Hepatocyte (in vitro differentiated cells): ENCODE measurements at regions not wholly inside any gene's neighbourhood (a gene's known extent, or its start where the extent isn't known, plus 50 kb on each side); places are given as distances from the start of the nearest gene placed in this dataset.
A peak's percentile ranks its signal among the peaks of the same experiment; 100 is the strongest.

ENCODE experiments used
- DNase-seq: peaks from one replicate; pipeline ENCODE4 v3.0.0-alpha.2; 2016; ENCODE audit warnings: low spot score
- H2AFZ ChIP-seq: fragments of 200-600 bp; sonication (generic); 2 replicates; pipeline ENCODE4 v1.6.0; 2016; ENCODE audit warnings: antibody characterized with exemption, mild to moderate bottlenecking
- H3K27ac ChIP-seq: fragments of 200-600 bp; sonication (generic); 2 replicates; pipeline ENCODE4 v1.5.1; 2016; ENCODE audit warnings: mild to moderate bottlenecking
- H3K27me3 ChIP-seq: fragments of 200-600 bp; sonication (generic); 2 replicates; pipeline ENCODE4 v1.6.1; 2016
- H3K36me3 ChIP-seq: fragments of 200-600 bp; sonication (generic); replicated peaks from 2 replicates; pipeline ENCODE4 v1.5.1; 2016; ENCODE audit warnings: low read depth; ENCODE audit not compliant: insufficient read depth
- H3K4me1 ChIP-seq: fragments of 200-600 bp; sonication (generic); 2 replicates; pipeline ENCODE4 v1.5.1; 2016; ENCODE audit warnings: mild to moderate bottlenecking, moderate library complexity; ENCODE audit not compliant: insufficient read depth
- H3K4me2 ChIP-seq: fragments of 200-600 bp; sonication (generic); 2 replicates; pipeline ENCODE4 v1.6.0; 2016
- H3K4me3 ChIP-seq: fragments of 200-600 bp; sonication (generic); 2 replicates; pipeline ENCODE4 v1.5.1; 2016; ENCODE audit warnings: mild to moderate bottlenecking
- H3K79me2 ChIP-seq: fragments of 200-600 bp; sonication (generic); 2 replicates; pipeline ENCODE4 v1.6.0; 2017; ENCODE audit warnings: mild to moderate bottlenecking
- H3K9me2 ChIP-seq: fragments of 200-600 bp; sonication (generic); replicated peaks from 2 replicates; pipeline ENCODE4 v1.6.0; 2017; ENCODE audit warnings: mild to moderate bottlenecking; ENCODE audit not compliant: insufficient read depth
- H3K9me3 ChIP-seq: fragments of 200-600 bp; sonication (generic); 2 replicates; pipeline ENCODE4 v1.5.1; 2016; ENCODE audit warnings: low read depth, mild to moderate bottlenecking
- H4K20me1 ChIP-seq: fragments of 200-600 bp; sonication (generic); 2 replicates; pipeline ENCODE4 v1.6.0; 2016; ENCODE audit warnings: mild to moderate bottlenecking; ENCODE audit not compliant: insufficient read depth, poor library complexity, severe bottlenecking
- CTCF ChIP-seq: fragments of 200-600 bp; sonication (generic); IDR thresholded peaks from 2 replicates; pipeline ENCODE4 v1.5.1; 2016; ENCODE audit warnings: antibody characterized with exemption, mild to moderate bottlenecking; ENCODE audit not compliant: poor library complexity
- EZH2 ChIP-seq: fragments of 200-600 bp; sonication (generic); IDR thresholded peaks from 2 replicates; pipeline ENCODE4 v1.6.1; 2016; ENCODE audit warnings: antibody characterized with exemption, mild to moderate bottlenecking, borderline replicate concordance
- EZH2phosphoT487 ChIP-seq: fragments of 200-600 bp; sonication (generic); IDR thresholded peaks from one replicate; pipeline ENCODE4 v1.6.1; 2018; ENCODE audit warnings: antibody characterized with exemption, mild to moderate bottlenecking, low read depth, moderate library complexity; ENCODE audit not compliant: unreplicated experiment, severe bottlenecking
- WGBS: methylation state at CpG from one replicate; pipeline ENCODE4 v1.1.6; 2016; ENCODE audit warnings: low lambda C conversion rate; ENCODE audit errors: missing lambda C conversion rate; 5-methylcytosine and 5-hydroxymethylcytosine counted together

DNA sequence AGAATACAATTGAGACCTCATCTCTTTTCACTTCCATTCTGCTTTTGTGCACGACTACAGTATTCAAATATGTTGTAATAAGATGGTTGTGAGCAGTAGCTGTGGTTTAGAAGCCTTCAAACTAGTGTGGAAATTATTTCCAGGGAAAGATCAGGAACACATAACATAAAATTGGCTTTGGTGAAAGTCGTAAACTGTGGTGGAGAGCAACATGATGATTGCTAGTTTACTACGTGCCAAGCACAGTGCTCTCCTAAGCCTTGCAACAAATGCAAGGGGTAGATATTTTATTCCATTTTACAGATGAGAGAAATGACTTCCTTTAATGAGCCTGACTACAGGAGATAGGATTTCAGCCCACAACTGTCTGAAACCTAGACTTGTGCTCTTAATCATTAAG is 172.4 kb upstream of the LMNTD1 start:
- Histone ChIP-seq H3K9me2 (no peaks in the 10 kb centered on the region), H2AFZ (no peak overlapping the region), H3K27me3 (no peaks in the 10 kb centered on the region), H3K9me3 (no peaks in the 10 kb centered on the region), H4K20me1 (no peaks in the 10 kb centered on the region), H3K79me2 (no peaks in the 10 kb centered on the region), H3K36me3 (no peaks in the 10 kb centered on the region), H3K4me3 (no peak overlapping the region), H3K4me2 (no peak overlapping the region), H3K27ac (peak overlapping the region; percentile 20), H3K4me1 (no peaks in the 10 kb centered on the region)
- TF ChIP-seq EZH2 (no peak), CTCF (no peak), EZH2phosphoT487 (no peak)
- DNase-seq, result no peak
- 88% methylated on average over 3 of the region's 3 CpGs for WGBS

DNA sequence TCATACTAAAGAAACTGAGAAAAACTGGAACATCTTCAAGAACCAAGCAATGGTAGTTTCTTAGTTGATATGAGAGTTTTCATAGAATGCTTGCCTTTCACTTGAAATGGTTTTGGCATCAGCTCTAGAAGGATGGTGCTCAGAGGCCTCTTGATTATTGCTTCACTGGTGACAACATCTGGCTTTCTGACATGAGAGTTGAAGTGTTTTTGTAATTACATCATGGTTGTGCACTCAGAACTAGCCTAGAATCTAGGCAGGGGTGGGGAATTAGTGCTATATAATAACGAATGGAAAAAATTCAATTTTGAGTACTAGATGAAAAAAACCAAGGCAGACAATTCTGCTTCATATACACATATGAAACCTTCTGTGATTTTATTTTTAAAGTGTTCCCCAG is 172.8 kb upstream of the LMNTD1 start:
- Histone ChIP-seq H2AFZ (no peak overlapping the region), H3K36me3 (no peaks in the 10 kb centered on the region), H3K4me3 (no peak overlapping the region), H3K27ac (peak overlapping the region; percentile 20), H3K9me3 (no peaks in the 10 kb centered on the region), H3K4me2 (no peak overlapping the region), H3K9me2 (no peaks in the 10 kb centered on the region), H4K20me1 (no peaks in the 10 kb centered on the region), H3K27me3 (no peaks in the 10 kb centered on the region), H3K79me2 (no peaks in the 10 kb centered on the region), H3K4me1 (no peaks in the 10 kb centered on the region)
- TF ChIP-seq CTCF (no peak), EZH2phosphoT487 (no peak), EZH2 (no peak)
- peak; percentile 13 for DNase-seq
- 75% methylated on average over 1 of the region's 1 CpG for WGBS

DNA sequence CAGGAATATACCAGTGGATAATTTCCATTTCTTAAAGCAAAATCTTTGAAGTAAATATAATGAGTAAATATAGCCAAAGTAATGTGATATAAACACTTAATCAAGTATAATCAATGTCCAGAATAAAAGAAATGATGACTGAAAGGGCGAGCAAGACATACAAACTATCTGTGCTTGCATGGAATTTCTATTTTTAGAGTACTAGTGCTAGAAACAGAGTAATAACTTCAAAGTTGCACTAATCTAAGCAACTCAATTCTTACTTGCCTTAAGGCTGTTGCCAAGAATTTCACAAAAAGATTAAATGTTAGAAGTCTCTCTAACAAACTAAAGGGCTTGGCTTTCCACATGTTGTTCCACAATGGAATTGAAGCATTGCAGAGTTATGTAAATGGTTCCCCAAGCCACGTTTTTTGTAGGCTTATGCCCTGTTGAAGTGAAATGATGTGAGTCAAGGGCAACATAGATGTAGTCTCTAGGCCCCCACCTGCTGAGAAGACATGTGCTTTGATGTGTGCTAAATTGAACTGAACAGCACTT is 175.0 kb upstream of the LMNTD1 start:
- no peaks in the 10 kb centered on the region for H3K4me1 ChIP-seq
- H3K4me2 ChIP-seq, result no peak overlapping the region
- no peaks in the 10 kb centered on the region for H3K27me3 ChIP-seq
- no peak overlapping the region for H2AFZ ChIP-seq
- no peak overlapping the region for H3K27ac ChIP-seq
- no peaks in the 10 kb centered on the region for H3K9me3 ChIP-seq
- H3K79me2 ChIP-seq, result no peaks in the 10 kb centered on the region
- no peaks in the 10 kb centered on the region for H3K9me2 ChIP-seq
- no peaks in the 10 kb centered on the region for H3K36me3 ChIP-seq
- no peak for DNase-seq
- no peak overlapping the region for H3K4me3 ChIP-seq
- H4K20me1 ChIP-seq, result no peaks in the 10 kb centered on the region
- TF ChIP-seq EZH2phosphoT487 (no peak), EZH2 (no peak), CTCF (no peak)
- WGBS, result 73% methylated on average over 2 of the region's 2 CpGs
